DOHH2 (cell line): ENCODE measurements at regions not wholly inside any gene's neighbourhood (a gene's known extent, or its start where the extent isn't known, plus 50 kb on each side); places are given as distances from the start of the nearest gene placed in this dataset.

ENCODE experiments used
- H3F3A ChIP-seq: fragments of 200-600 bp; sonication (generic), shearing (Covaris generic); 2 replicates; pipeline ENCODE4 v1.6.0; 2016; ENCODE audit warnings: antibody characterized with exemption, mild to moderate bottlenecking; ENCODE audit not compliant: control insufficient read depth, insufficient read depth
- H3K27ac ChIP-seq: fragments of 200-600 bp; sonication (generic); 2 replicates; pipeline ENCODE4 v1.5.1; 2014; ENCODE audit warnings: low read depth, mild to moderate bottlenecking, low read length, moderate library complexity
- H3K27me3 ChIP-seq: fragments of 200-600 bp; sonication (generic); 2 replicates; pipeline ENCODE4 v1.6.1; 2014; ENCODE audit warnings: mild to moderate bottlenecking, low read length, mixed read lengths; ENCODE audit not compliant: control insufficient read depth
- H3K36me3 ChIP-seq: fragments of 200-600 bp; sonication (generic); 2 replicates; pipeline ENCODE4 v1.6.1; 2014; ENCODE audit warnings: mild to moderate bottlenecking, low read length, moderate library complexity, mixed read lengths; ENCODE audit not compliant: control insufficient read depth
- H3K4me1 ChIP-seq: fragments of 200-600 bp; sonication (generic); 2 replicates; pipeline ENCODE4 v1.6.1; 2014; ENCODE audit warnings: mild to moderate bottlenecking, low read length, mixed read lengths; ENCODE audit not compliant: control insufficient read depth
- H3K4me2 ChIP-seq: fragments of 200-600 bp; sonication (generic); 2 replicates; pipeline ENCODE4 v1.6.0; 2014; ENCODE audit warnings: mild to moderate bottlenecking, low read length, moderate library complexity
- H3K4me3 ChIP-seq: fragments of 200-600 bp; sonication (generic); 2 replicates; pipeline ENCODE4 v1.5.1; 2014; ENCODE audit warnings: mild to moderate bottlenecking, low read length, mixed read lengths
- H3K79me2 ChIP-seq: fragments of 200-600 bp; sonication (generic); 2 replicates; pipeline ENCODE4 v1.6.1; 2014; ENCODE audit warnings: mild to moderate bottlenecking, low read length, mixed read lengths; ENCODE audit not compliant: control insufficient read depth
- H3K9me2 ChIP-seq: fragments of 200-600 bp; sonication (generic); replicated peaks from 2 replicates; pipeline ENCODE4 v1.6.1; 2014; ENCODE audit warnings: mild to moderate bottlenecking, low read length, mixed read lengths; ENCODE audit not compliant: control insufficient read depth
- H3K9me3 ChIP-seq: fragments of 200-600 bp; sonication (generic); 2 replicates; pipeline ENCODE4 v1.6.1; 2014; ENCODE audit warnings: antibody characterized with exemption, low read length, mixed read lengths; ENCODE audit not compliant: control insufficient read depth, insufficient read depth
- H4K20me1 ChIP-seq: fragments of 200-600 bp; sonication (generic); 2 replicates; pipeline ENCODE4 v1.6.0; 2014; ENCODE audit warnings: low read depth, mild to moderate bottlenecking, antibody characterized with exemption, low read length, moderate library complexity; ENCODE audit not compliant: control insufficient read depth, insufficient read depth
- CTCF ChIP-seq: fragments of 200-600 bp; sonication (generic); IDR thresholded peaks from one replicate; pipeline ENCODE4 v1.5.1; 2014; ENCODE audit warnings: antibody characterized with exemption, mild to moderate bottlenecking, low read depth, low read length; ENCODE audit not compliant: poor library complexity, severe bottlenecking
- EZH2phosphoT487 ChIP-seq: fragments of 200-600 bp; sonication (generic); IDR thresholded peaks from 2 replicates; pipeline ENCODE4 v1.6.1; 2017; ENCODE audit warnings: borderline replicate concordance, mild to moderate bottlenecking, antibody characterized with exemption, low read length, moderate library complexity, mixed read lengths

GRCh38 chr12:24467226-24467625 is 481.7 kb downstream of the BCAT1 start:
- H3K9me2 ChIP-seq: no peaks in the 10 kb centered on the region
- H3K27ac ChIP-seq: no peak overlapping the region
- H3K9me3 ChIP-seq: no peaks in the 10 kb centered on the region
- no peaks in the 10 kb centered on the region for H3K36me3 ChIP-seq
- H3K4me2 ChIP-seq: no peak overlapping the region
- H3F3A ChIP-seq: no peaks in the 10 kb centered on the region
- no peak overlapping the region for H3K4me3 ChIP-seq
- H4K20me1 ChIP-seq: no peaks in the 10 kb centered on the region
- TF ChIP-seq EZH2phosphoT487: no peak
- H3K79me2 ChIP-seq: no peaks in the 10 kb centered on the region
- H3K27me3 ChIP-seq: 0 out of 2 replicates have a peak, but pooled peaks cover 3% of the 10 kb centered on the region
- no peaks in the 10 kb centered on the region for H3K4me1 ChIP-seq

GRCh38 chr12:24463375-24463774 is 485.5 kb downstream of the BCAT1 start:
- Histone ChIP-seq H3K79me2 (no peaks in the 10 kb centered on the region), H3F3A (no peaks in the 10 kb centered on the region), H3K4me2 (no peak overlapping the region), H3K9me3 (no peaks in the 10 kb centered on the region), H4K20me1 (no peaks in the 10 kb centered on the region), H3K4me3 (no peak overlapping the region), H3K27me3 (peaks cover 8% of the 10 kb centered on the region), H3K36me3 (no peaks in the 10 kb centered on the region), H3K9me2 (no peaks in the 10 kb centered on the region), H3K27ac (no peak overlapping the region), H3K4me1 (no peaks in the 10 kb centered on the region)
- TF ChIP-seq EZH2phosphoT487 (no peak), CTCF (no peak)

GRCh38 chr12:24462946-24463345 is 486.0 kb downstream of the BCAT1 start:
- peaks cover 8% of the 10 kb centered on the region for H3K27me3 ChIP-seq
- no peaks in the 10 kb centered on the region for H4K20me1 ChIP-seq
- no peaks in the 10 kb centered on the region for H3F3A ChIP-seq
- H3K36me3 ChIP-seq: no peaks in the 10 kb centered on the region
- no peaks in the 10 kb centered on the region for H3K4me1 ChIP-seq
- no peak overlapping the region for H3K27ac ChIP-seq
- H3K79me2 ChIP-seq: no peaks in the 10 kb centered on the region
- no peak for TF ChIP-seq CTCF
- TF ChIP-seq EZH2phosphoT487: no peak
- no peaks in the 10 kb centered on the region for H3K9me2 ChIP-seq
- H3K9me3 ChIP-seq: no peaks in the 10 kb centered on the region
- H3K4me2 ChIP-seq: no peak overlapping the region
- no peak overlapping the region for H3K4me3 ChIP-seq

GRCh38 chr12:24460506-24460905 is 488.4 kb downstream of the BCAT1 start:
- Histone ChIP-seq H3K4me3 (no peak overlapping the region), H3K36me3 (no peaks in the 10 kb centered on the region), H3F3A (no peaks in the 10 kb centered on the region), H3K9me3 (no peaks in the 10 kb centered on the region), H3K4me1 (no peaks in the 10 kb centered on the region), H3K27ac (no peak overlapping the region), H3K4me2 (no peak overlapping the region), H3K9me2 (no peaks in the 10 kb centered on the region), H3K27me3 (peaks cover 8% of the 10 kb centered on the region), H4K20me1 (no peaks in the 10 kb centered on the region), H3K79me2 (no peaks in the 10 kb centered on the region)
- no peak for TF ChIP-seq EZH2phosphoT487
- no peak for TF ChIP-seq CTCF
